Esophagus squamous epithelium (tissue), 4 donors: ENCODE measurements at regions not wholly inside any gene's neighbourhood (a gene's known extent, or its start where the extent isn't known, plus 50 kb on each side); places are given as distances from the start of the nearest gene placed in this dataset.

Experiments
- POLR2A ChIP-seq, 4 donors: fragments of 450-650 bp; IDR thresholded peaks; one replicate each; pipeline ENCODE4 v1.6.1; 2017; ENCODE audit warnings: antibody characterized with exemption in 4 of 4, mild to moderate bottlenecking in 4 of 4, moderate library complexity in 3 of 4
- TF ChIP-seq, protein P1 (sequence below), 6 experiments: fragments of 450-650 bp in 4 of 6; fragments of 200-600 bp in 2 of 6; sonication (generic) in 2 of 6; IDR thresholded peaks; one replicate each; pipeline ENCODE4 v1.5.1; 2016 to 2019; ENCODE audit warnings: antibody characterized with exemption in 6 of 6, mild to moderate bottlenecking in 4 of 6, moderate library complexity in 4 of 6

DNA sequence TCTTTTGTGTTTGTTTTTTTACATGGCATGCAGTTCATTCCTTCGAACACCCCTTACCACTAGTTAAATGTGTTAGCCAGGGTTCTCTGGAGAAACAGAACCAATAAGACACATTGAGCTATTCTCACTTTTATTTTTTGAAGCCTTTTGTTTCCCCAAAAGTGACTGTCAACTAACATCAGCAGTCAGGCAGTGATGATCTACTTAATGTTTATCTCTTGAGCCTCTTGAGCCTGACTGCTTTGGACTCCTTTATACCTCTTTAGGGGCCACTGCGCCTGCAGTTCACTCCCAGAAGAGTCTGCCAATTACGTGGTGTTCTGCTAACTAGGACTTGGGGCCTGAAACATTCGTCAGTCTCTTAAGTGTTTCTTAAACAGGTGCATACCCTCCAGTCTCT, 163.7 kb upstream of the FLRT2 start:
- TF ChIP-seq, protein P1, sequence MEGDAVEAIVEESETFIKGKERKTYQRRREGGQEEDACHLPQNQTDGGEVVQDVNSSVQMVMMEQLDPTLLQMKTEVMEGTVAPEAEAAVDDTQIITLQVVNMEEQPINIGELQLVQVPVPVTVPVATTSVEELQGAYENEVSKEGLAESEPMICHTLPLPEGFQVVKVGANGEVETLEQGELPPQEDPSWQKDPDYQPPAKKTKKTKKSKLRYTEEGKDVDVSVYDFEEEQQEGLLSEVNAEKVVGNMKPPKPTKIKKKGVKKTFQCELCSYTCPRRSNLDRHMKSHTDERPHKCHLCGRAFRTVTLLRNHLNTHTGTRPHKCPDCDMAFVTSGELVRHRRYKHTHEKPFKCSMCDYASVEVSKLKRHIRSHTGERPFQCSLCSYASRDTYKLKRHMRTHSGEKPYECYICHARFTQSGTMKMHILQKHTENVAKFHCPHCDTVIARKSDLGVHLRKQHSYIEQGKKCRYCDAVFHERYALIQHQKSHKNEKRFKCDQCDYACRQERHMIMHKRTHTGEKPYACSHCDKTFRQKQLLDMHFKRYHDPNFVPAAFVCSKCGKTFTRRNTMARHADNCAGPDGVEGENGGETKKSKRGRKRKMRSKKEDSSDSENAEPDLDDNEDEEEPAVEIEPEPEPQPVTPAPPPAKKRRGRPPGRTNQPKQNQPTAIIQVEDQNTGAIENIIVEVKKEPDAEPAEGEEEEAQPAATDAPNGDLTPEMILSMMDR (IDR thresholded peaks at IDR 0.05), result no peak
- no peak for TF ChIP-seq POLR2A (IDR thresholded peaks at IDR 0.05)
